Upper lobe of left lung (tissue), 6 donors: ENCODE measurements at regions not wholly inside any gene's neighbourhood (a gene's known extent, or its start where the extent isn't known, plus 50 kb on each side); places are given as distances from the start of the nearest gene placed in this dataset.

Experiments used
- ATAC-seq, 2 donors: fragments of 200-7000 bp; cut with Tn5 transposase; one replicate each; pipeline ENCODE4 v1.9.1; 2022; ENCODE audit warnings: mild to moderate bottlenecking in 2 of 2, moderate library complexity in 2 of 2; ENCODE audit not compliant: low FRiP score in 2 of 2
- DNase-seq, 2 donors: peaks; one replicate each; pipeline ENCODE4 v3.0.0-alpha.2; 2019 to 2020
- H3K27ac ChIP-seq, 4 donors: fragments of 200-600 bp; sonication (generic); one replicate each; pipeline ENCODE4 v1.5.1; 2016 to 2019
- H3K27me3 ChIP-seq, 4 donors: fragments of 200-600 bp; sonication (generic); one replicate each; pipeline ENCODE4 v1.5.1; 2017 to 2019
- H3K36me3 ChIP-seq, 4 donors: fragments of 200-600 bp; sonication (generic); one replicate each; pipeline ENCODE4 v1.5.1; 2016 to 2019
- H3K4me1 ChIP-seq, 4 donors: fragments of 200-600 bp; sonication (generic); one replicate each; pipeline ENCODE4 v1.5.1; 2018 to 2019
- H3K4me3 ChIP-seq, 4 donors: fragments of 200-600 bp; sonication (generic); one replicate each; pipeline ENCODE4 v1.5.1; 2017 to 2019; ENCODE audit warnings: mild to moderate bottlenecking in 2 of 4, moderate library complexity in 1 of 4
- H3K9me3 ChIP-seq, 4 donors: fragments of 200-600 bp; sonication (generic); one replicate each; pipeline ENCODE4 v1.5.1; 2018 to 2019
- EP300 ChIP-seq, 4 donors: sonication (generic); formaldehyde crosslinking; IDR thresholded peaks; one replicate each; pipeline ENCODE4 v1.5.1; 2017; ENCODE audit warnings: antibody characterized with exemption in 4 of 4, control low read depth in 2 of 4
- POLR2A ChIP-seq, 4 donors: fragments of 450-650 bp; IDR thresholded peaks; one replicate each; pipeline ENCODE4 v1.5.1; 2016 to 2017; ENCODE audit warnings: antibody characterized with exemption in 4 of 4, mild to moderate bottlenecking in 2 of 4
- POLR2AphosphoS5 ChIP-seq, 2 donors: sonication (generic); formaldehyde crosslinking; IDR thresholded peaks; one replicate each; pipeline ENCODE4 v1.5.1; 2017; ENCODE audit warnings: antibody characterized with exemption in 2 of 2
- WGBS, 2 donors: methylation state at CpG; one replicate each; pipeline ENCODE4 v1.1.5; 2017 to 2018; 5-methylcytosine and 5-hydroxymethylcytosine counted together
- TF ChIP-seq, protein P1 (sequence below), 6 experiments: fragments of 450-650 bp in 4 of 6; fragments of 200-600 bp in 2 of 6; sonication (generic) in 2 of 6; IDR thresholded peaks; one replicate each; pipeline ENCODE4 v1.5.1; 2016 to 2019; ENCODE audit warnings: antibody characterized with exemption in 6 of 6
- donor health status: DM: no; HTN: no; CAD: no; lungs with moderate emphysema.
- donor health status: DM: no; HTN: yes; CAD: no; lungs with severe emphysema.

DNA sequence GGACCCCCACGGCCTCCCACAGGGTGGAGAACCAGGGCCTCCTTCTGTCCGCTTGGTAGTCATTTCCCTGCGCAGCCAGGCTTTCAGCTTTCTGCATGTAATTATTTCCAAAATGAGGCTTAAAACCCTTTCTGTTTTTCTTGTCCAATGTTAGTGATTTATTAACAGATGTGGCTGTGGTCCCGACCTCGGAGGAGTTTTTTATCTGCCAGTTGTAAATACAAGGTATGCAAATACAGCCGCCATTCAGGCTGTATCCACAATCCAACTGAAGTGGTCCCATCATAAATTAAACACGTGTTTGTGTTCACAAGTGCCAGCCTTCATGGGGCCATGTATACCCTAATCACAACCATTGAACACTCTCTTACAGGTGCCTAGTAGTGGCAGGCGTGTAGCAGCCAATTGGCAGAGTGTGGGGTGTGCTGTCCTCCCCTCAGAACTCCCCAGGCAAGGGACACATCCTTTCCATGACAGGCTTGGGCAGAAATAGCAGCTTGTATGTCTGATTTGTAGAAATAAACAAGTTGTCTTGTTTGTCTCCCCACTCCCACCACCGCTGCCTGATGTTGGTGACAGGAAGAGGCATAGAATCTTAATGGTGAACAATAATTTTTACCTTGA lies 251.3 kb upstream of the MKI67 start:
- ATAC-seq, result no peak
- TF ChIP-seq POLR2A (IDR thresholded peaks at IDR 0.05) (no peak), EP300 (IDR thresholded peaks at IDR 0.05) (no peak), POLR2AphosphoS5 (IDR thresholded peaks at IDR 0.05) (no peak)
- TF ChIP-seq, protein P1, sequence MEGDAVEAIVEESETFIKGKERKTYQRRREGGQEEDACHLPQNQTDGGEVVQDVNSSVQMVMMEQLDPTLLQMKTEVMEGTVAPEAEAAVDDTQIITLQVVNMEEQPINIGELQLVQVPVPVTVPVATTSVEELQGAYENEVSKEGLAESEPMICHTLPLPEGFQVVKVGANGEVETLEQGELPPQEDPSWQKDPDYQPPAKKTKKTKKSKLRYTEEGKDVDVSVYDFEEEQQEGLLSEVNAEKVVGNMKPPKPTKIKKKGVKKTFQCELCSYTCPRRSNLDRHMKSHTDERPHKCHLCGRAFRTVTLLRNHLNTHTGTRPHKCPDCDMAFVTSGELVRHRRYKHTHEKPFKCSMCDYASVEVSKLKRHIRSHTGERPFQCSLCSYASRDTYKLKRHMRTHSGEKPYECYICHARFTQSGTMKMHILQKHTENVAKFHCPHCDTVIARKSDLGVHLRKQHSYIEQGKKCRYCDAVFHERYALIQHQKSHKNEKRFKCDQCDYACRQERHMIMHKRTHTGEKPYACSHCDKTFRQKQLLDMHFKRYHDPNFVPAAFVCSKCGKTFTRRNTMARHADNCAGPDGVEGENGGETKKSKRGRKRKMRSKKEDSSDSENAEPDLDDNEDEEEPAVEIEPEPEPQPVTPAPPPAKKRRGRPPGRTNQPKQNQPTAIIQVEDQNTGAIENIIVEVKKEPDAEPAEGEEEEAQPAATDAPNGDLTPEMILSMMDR (IDR thresholded peaks at IDR 0.05), result no peak
- Histone ChIP-seq H3K27ac (no peak overlapping the region), H3K27me3 (no peaks in the 10 kb centered on the region), H3K4me3 (no peak overlapping the region), H3K9me3 (no peaks in the 10 kb centered on the region), H3K4me1 (no peaks in the 10 kb centered on the region), H3K36me3 (no peaks in the 10 kb centered on the region)
- WGBS, 2 donors, result 59 to 68% methylated on average over 9 of the region's 9 CpGs
- no peak for DNase-seq

DNA sequence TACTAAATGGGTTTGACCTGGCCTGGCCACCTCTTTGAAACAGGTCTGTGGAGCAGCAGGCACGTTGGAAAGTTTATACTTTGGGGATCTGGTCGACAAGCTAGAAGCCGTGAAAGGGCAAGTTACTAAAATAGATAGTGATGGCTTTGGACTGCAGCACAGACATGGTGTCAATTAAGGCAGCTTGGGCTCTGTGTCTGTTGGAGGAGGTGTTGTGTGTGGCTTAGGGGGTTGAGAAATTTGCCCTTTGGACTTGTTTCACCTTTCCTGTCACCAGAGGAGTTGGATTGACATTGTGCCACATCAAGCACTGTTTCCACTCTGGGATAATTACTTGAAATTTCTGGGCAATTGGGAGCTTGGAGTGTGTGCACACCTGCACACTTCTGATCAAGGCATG lies 251.8 kb upstream of the MKI67 start:
- Histone ChIP-seq H3K4me3 (no peak overlapping the region), H3K27me3 (no peaks in the 10 kb centered on the region), H3K9me3 (no peaks in the 10 kb centered on the region), H3K36me3 (no peaks in the 10 kb centered on the region), H3K4me1 (no peaks in the 10 kb centered on the region), H3K27ac (no peak overlapping the region)
- no peak for DNase-seq
- 32 to 47% methylated on average over 3 of the region's 3 CpGs for WGBS, 2 donors
- no peak for TF ChIP-seq POLR2AphosphoS5 (IDR thresholded peaks at IDR 0.05)
- no peak for TF ChIP-seq POLR2A (IDR thresholded peaks at IDR 0.05)
- no peak for TF ChIP-seq EP300 (IDR thresholded peaks at IDR 0.05)
- TF ChIP-seq, protein P1 (IDR thresholded peaks at IDR 0.05), result no peak
- no peak for ATAC-seq

DNA sequence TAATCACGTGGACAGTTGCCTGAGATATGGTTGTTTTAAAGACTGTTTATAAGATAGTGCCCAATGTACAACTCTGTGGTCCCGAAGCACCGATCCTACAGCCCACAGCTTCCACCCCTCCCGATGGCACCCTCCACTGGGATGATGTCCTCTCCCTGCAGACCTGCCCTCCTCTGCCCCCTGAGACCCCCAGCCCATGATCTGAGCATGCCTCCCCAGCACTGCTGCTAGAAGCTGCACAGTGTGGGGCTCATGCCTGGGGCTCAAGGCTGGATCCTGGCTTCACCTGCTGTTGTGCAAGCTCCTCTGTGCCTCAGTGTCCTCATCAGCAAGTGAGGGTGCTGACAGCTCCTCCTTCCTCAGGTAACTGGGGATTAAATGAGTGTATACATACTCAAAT lies 254.7 kb upstream of the MKI67 start:
- no peaks in the 10 kb centered on the region for H3K9me3 ChIP-seq
- DNase-seq (no peak), ATAC-seq (no peak)
- no peaks in the 10 kb centered on the region for H3K27me3 ChIP-seq
- no peak overlapping the region for H3K4me3 ChIP-seq
- no peak overlapping the region for H3K27ac ChIP-seq
- no peaks in the 10 kb centered on the region for H3K4me1 ChIP-seq
- TF ChIP-seq, protein P1 (IDR thresholded peaks at IDR 0.05), result no peak
- no peaks in the 10 kb centered on the region for H3K36me3 ChIP-seq
- 74 to 78% methylated on average over 4 of the region's 4 CpGs for WGBS, 2 donors

DNA sequence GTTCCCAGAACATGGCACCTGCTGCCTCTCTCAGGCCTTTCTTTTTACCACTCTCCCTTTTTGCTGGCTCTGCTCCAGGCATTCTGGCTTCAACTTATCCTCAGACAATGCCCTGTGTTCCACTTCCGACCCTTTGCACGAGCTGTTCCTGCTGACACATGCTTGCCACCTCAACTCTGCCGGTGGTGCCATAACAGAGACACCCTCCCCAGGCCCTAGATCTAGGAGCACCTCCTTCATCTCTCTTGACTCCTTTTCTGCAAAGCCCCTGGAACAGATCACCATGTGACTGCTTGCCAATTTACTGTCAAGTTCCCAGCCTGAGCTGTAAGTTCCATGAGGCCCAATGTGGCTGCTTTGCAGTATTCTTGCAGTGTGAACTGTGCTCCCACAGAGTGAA lies 256.0 kb upstream of the MKI67 start:
- Histone ChIP-seq H3K9me3 (no peaks in the 10 kb centered on the region), H3K4me1 (no peaks in the 10 kb centered on the region), H3K4me3 (no peak overlapping the region), H3K27ac (no peak overlapping the region), H3K36me3 (no peaks in the 10 kb centered on the region), H3K27me3 (no peaks in the 10 kb centered on the region)
- no peak for DNase-seq
- no peak for TF ChIP-seq EP300 (IDR thresholded peaks at IDR 0.05)
- TF ChIP-seq, protein P1 (IDR thresholded peaks at IDR 0.05), result no peak
- no peak for TF ChIP-seq POLR2A (IDR thresholded peaks at IDR 0.05)
- no peak for TF ChIP-seq POLR2AphosphoS5 (IDR thresholded peaks at IDR 0.05)
- ATAC-seq, result no peak
- WGBS, 2 donors, result 43 to 58% methylated on average over 3 of the region's 3 CpGs

DNA sequence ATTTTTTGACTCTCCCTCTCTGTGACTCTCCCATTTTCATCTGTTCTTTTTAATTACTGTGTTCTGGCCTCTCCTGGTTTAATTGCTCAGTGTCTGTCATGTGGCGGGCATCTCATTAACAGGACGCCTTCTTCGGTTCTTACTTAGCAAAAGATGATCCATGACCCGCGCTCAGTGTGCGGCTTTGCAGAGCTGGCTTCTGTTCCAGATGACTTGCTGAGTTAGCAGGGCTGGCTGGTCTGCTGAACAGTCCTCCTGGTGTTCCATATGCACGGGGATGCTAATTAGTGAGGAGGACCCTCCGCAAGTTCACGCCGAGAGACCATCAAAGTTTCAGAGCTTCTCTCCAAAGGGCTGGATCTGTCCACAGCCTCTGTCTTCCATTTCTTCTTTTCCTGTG lies 258.6 kb upstream of the MKI67 start:
- Histone ChIP-seq H3K4me1 (no peaks in the 10 kb centered on the region), H3K27me3 (no peaks in the 10 kb centered on the region), H3K9me3 (no peaks in the 10 kb centered on the region), H3K36me3 (no peaks in the 10 kb centered on the region), H3K4me3 (no peak overlapping the region), H3K27ac (no peak overlapping the region)
- WGBS, 2 donors, result 92 to 93% methylated on average over 10 of the region's 10 CpGs
- TF ChIP-seq POLR2AphosphoS5 (IDR thresholded peaks at IDR 0.05) (no peak), POLR2A (IDR thresholded peaks at IDR 0.05) (no peak), EP300 (IDR thresholded peaks at IDR 0.05) (no peak)
- TF ChIP-seq, protein P1 (IDR thresholded peaks at IDR 0.05), result no peak
- no peak for ATAC-seq
- DNase-seq, result no peak
